ENCODE measurements at regions not wholly inside any gene's neighbourhood (a gene's known extent, or its start where the extent isn't known, plus 50 kb on each side); places are given as distances from the start of the nearest gene placed in this dataset.
"Not testable (repeated sequence)": the region's sequence is repeated elsewhere in the genome, so short reads cannot be mapped to it uniquely, and the experiment has no call there.

DNA sequence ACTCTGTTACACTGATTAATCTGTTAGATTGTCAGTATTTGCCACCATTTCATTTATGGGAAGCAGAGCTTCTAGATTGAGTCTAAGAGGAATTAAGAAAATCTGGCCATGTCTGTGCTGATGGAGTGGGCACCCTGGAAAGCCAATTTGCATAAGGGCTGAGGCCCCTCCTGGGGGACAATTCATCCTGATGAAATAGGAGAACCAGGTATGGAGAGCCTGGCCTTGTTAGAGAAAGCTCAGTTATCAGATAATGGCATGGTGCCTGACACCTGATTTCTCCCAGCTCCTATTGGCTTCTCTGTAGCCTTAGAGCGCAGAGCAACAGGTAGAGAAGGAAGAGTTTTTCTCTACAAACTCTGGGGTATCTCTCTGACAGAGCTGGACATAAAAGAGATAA, 114.2 kb downstream of the EBLN2 start:
- no peak overlapping the region for H3K4me3 ChIP-seq (ENCODE audit: low read length)
- DNase-seq (ENCODE audit: low read depth, low spot score): no peak

DNA sequence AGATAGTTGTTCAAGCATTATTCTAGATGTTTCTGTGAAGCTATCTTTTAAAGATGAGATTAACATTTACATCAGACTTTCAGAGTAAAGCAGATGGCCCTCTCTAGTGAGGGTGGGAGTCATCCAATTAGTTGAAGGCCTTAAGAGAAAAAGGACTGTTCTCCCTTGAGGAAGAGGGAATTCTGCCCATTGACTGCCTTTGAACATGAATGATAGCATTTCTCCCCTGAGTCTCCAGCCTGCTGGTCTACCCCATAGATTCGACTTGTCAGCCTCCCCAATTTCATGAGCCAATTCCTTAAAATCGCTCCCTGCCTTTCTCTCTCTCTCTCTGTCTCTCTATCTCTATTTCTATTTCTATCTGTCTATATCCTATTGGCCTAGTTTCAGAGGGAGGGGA, 115.5 kb downstream of the EBLN2 start:
- no peak for DNase-seq (ENCODE audit: low read depth, low spot score)
- H3K4me3 ChIP-seq (ENCODE audit: low read length): no peak overlapping the region

GRCh38 chr3:73177827-73178226, 116.4 kb downstream of the EBLN2 start:
- no peak overlapping the region for H3K4me3 ChIP-seq (ENCODE audit: low read length)
- no peak for DNase-seq (ENCODE audit: low read depth, low spot score)

DNA sequence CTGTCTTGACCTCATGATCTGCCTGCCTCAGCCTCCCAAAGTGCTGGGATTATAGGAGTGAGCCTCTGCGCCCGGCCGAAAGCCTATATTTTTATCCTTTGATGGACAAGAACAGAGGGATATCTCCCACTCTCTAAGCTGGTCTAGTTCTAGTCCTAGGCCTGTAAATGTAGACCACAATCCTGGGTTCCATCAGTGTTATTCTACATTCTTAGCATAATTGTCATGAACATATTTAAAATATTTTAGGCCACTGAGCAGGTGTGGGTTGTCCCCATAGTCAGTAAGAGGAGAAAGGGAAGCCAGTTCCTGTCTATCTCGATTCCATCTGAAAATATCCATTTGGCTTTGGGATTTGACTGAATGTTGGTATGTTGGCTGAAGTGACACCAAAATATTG, 118.1 kb downstream of the EBLN2 start:
- no peak for DNase-seq (ENCODE audit: low read depth, low spot score)
- H3K4me3 ChIP-seq (ENCODE audit: low read length): no peak overlapping the region

DNA sequence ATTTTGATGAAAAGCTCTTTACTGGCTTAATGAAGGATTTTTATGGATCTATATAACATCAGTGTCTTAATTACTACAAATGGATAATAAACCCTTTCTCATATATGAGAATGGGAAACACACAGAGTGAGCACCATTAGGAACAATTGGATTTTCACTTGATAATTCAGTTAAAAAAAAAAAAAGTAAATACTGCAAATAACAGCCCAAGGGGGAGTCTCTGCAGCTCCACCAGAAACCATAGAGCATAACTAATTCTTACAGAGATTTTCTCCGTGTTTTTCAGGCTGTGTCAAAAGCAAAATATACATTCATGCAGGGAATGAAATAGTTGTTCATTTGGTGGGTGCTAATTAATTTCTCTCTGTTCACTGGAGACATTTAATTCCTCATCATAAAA, 125.3 kb downstream of the EBLN2 start:
- DNase-seq (ENCODE audit: low read depth, low spot score): no peak

GRCh38 chr3:73187328-73187727, 125.9 kb downstream of the EBLN2 start:
- no peak for DNase-seq (ENCODE audit: low read depth, low spot score)
- no peak overlapping the region for H3K4me3 ChIP-seq (ENCODE audit: low read length)

More for the DNA sequence above, 125.3 kb downstream of the EBLN2 start:
- H3K4me3 ChIP-seq (ENCODE audit: low read length): no peak overlapping the region

DNA sequence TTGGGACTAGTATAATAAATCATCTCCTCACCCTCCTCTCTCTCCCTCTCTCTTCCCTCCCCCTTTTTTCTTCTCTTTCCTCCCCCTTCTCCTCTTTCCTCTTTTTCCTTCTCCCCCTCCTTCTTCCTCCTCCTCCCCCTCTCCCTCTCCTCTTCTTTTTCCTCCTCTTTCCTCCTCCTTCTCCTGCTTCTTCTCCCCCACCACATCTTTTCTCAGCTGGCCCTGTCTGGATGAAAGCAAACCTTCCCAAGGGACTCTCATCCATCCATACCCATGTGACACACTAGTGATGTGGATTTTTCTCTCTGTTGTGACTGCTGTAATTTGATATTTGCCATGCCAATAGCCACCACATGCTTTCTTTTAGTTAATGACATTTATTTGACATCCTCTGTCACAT, 127.2 kb downstream of the EBLN2 start:
- no peak for DNase-seq (ENCODE audit: low read depth, low spot score)
- H3K4me3 ChIP-seq (ENCODE audit: low read length): no peak overlapping the region

- peak; percentile 53 for DNase-seq (ENCODE audit: low read depth, low spot score)
- no peak overlapping the region for H3K4me3 ChIP-seq (ENCODE audit: low read length)
Measured at GRCh38 chr3:73192036-73192738, 130.7 kb downstream of the EBLN2 start.

DNA sequence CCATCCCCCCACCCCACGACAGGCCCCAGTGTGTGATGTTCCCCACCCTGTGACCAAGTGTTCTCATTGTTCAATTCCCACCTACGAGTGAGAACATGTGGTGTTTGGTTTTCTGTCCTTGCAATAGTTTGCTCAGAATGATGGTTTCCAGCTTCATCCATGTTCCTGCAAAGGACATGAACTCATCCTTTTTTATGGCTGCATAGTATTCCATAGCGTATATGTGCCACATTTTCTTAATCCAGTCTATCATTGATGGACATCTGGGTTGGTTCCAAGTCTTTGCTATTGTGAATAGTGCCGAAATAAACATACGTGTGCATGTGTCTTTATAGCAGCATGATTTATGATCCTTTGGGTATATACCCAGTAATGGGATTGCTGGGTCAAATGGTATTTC, 132.5 kb downstream of the EBLN2 start:
- DNase-seq (ENCODE audit: low read depth, low spot score); H3K4me3 ChIP-seq (ENCODE audit: low read length): not testable (repeated sequence)

DNA sequence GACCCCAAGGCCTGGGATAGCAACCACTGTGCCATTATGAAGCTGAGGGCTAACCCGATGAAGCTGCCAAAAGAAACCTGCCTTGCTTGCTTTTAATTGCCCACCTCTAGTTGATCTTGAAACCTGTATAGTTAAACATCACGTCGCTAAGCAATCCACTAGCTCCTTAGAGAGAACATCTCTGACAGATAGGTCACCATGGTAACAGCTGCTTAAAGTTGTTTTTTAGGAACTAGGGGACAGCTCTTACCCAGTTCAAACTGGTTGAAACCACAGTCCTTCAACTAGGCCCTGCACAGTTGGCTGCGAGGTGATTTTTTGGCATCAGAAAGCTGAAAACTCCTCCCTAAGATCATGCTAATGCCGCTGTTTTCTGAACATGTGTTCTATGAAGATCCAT, 135.7 kb downstream of the EBLN2 start:
- DNase-seq (ENCODE audit: low read depth, low spot score): no peak

GRCh38 chr3:73203101-73203500, 141.6 kb downstream of the EBLN2 start:
- DNase-seq (ENCODE audit: low read depth, low spot score): no peak
- no peak overlapping the region for H3K4me3 ChIP-seq (ENCODE audit: low read length)

More for the DNA sequence above, 135.7 kb downstream of the EBLN2 start:
- no peak overlapping the region for H3K4me3 ChIP-seq (ENCODE audit: low read length)

GRCh38 chr3:73203633-73204032, 142.2 kb downstream of the EBLN2 start:
- DNase-seq (ENCODE audit: low read depth, low spot score): no peak
- no peak overlapping the region for H3K4me3 ChIP-seq (ENCODE audit: low read length)

DNA sequence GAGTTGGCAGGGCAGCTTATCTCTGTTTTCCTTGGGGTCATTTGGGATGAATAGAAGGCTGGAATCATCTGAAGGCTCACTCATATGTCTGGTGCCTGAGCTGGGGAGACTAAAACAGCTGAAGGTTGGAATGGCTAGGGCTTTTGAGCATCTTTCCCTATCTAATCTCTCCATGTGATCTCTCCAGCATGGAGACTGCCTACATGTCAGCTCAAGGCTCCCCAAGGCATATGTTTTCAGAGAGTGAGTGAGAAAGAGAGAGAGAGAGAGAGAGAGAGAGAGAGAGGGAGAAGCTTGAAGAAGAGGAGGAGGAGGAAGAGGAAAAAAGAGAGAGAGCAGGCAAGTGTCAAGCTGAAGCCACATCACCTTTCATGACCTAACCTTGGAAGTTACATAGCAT, 143.4 kb downstream of the EBLN2 start:
- no peak for DNase-seq (ENCODE audit: low read depth, low spot score)
- no peak overlapping the region for H3K4me3 ChIP-seq (ENCODE audit: low read length)

- DNase-seq (ENCODE audit: low read depth, low spot score): no peak
- H3K4me3 ChIP-seq (ENCODE audit: low read length): no peak overlapping the region
Measured at GRCh38 chr3:73206030-73206429, 144.6 kb downstream of the EBLN2 start.

DNA sequence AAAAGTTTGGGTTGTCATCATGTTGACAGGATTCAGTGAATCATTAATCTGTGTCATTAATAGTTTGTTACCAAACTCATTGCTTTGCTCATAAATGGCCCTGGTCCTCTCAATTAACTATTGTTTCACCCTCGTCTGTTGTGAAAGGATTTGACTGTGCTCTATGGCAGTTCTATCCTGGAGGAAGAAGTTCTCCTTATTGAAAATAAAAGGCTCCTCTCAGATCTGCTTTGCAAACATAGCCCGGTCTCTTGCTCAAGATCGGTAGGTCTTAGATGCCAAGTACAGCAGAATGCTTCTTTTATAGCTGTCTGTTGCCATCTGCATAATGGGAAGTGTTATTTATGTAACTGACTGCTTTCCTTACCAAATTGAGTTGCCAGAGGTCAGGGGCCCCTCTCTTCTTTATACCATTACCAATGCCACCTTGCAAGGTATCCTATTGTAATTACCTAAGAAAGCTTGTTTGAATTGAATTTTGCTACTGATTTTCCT, 146.5 kb downstream of the EBLN2 start:
- DNase-seq (ENCODE audit: low read depth, low spot score): no peak
- H3K4me3 ChIP-seq (ENCODE audit: low read length): no peak overlapping the region

GRCh38 chr3:73210759-73211158, 149.3 kb downstream of the EBLN2 start:
- DNase-seq (ENCODE audit: low read depth, low spot score): no peak

DNA sequence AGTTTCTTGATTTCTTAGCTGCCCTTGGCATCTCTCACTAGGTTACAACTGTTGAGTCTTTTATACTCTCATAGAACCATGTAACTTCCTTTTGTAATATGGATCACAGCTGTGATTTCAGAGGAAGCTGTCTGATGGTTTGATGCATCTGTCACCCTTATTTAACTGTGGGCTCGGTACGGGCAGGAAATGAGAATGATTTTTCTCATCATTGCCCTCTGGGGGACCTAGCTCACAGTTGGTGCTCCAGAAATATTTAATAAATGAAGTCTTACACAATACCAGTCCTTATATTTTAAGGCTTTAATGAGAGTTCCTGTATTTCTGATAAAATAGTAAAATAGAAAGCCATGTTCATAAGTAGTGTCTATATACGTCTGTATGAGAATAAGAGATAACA, 151.2 kb downstream of the EBLN2 start:
- H3K4me3 ChIP-seq (ENCODE audit: low read length): no peak overlapping the region
- DNase-seq (ENCODE audit: low read depth, low spot score): peak; percentile 39

More at GRCh38 chr3:73210759-73211158, 149.3 kb downstream of the EBLN2 start:
- H3K4me3 ChIP-seq (ENCODE audit: low read length): no peak overlapping the region

- no peak for DNase-seq (ENCODE audit: low read depth, low spot score)
- H3K4me3 ChIP-seq (ENCODE audit: low read length): no peak overlapping the region
Measured at GRCh38 chr3:73213896-73214295, 152.4 kb downstream of the EBLN2 start.

GRCh38 chr3:73214846-73215245, 153.4 kb downstream of the EBLN2 start:
- DNase-seq (ENCODE audit: low read depth, low spot score): no peak

GRCh38 chr3:73215281-73215680, 153.8 kb downstream of the EBLN2 start:
- no peak overlapping the region for H3K4me3 ChIP-seq (ENCODE audit: low read length)

More at GRCh38 chr3:73214846-73215245, 153.4 kb downstream of the EBLN2 start:
- H3K4me3 ChIP-seq (ENCODE audit: low read length): no peak overlapping the region

DNA sequence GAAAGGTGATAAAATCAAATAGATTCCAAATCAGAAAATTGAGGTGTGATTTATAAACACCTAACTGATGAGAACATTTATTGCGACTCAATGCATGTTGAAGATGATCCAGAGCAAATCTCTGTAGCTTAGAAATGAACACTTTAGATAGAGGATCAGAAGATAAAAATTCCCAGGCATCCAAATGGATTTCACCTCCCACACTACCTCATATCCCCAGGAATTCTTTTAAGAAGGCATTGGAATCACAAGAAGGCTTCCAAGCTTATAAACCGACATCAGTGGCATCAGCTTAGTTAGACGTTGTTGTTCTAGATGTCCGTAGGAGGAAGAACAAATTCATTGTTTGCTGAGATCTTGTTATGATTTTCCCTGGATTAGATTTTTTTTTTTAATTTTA, 154.4 kb downstream of the EBLN2 start:
- DNase-seq (ENCODE audit: low read depth, low spot score): no peak
- no peak overlapping the region for H3K4me3 ChIP-seq (ENCODE audit: low read length)

More at GRCh38 chr3:73215281-73215680, 153.8 kb downstream of the EBLN2 start:
- no peak for DNase-seq (ENCODE audit: low read depth, low spot score)

Measured in Jurkat, Clone E6-1 (cell line).